ENCODE measurements at regions not wholly inside any gene's neighbourhood (a gene's known extent, or its start where the extent isn't known, plus 50 kb on each side); places are given as distances from the start of the nearest gene placed in this dataset.

DNA sequence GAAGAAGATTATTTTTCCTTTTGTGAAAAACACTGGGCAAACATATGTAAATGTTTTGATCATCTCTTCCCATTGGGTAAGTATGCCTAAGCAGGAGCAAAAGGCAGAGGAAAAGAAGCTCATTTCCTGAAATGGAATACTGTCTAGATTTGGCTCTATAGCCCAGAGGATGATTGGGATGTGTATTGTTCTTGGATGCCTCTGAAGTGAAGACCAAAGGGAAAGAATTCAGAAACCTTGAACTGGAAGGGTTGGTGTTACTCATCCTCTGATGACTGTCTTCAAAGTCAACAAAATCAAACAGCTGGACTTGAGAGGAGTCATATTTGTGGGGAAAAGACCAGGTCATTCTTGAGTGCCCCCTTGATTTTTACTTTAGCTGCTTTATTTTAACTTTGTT lies 112.6 kb upstream of the NT5C1B start:
- intact Hi-C loops (cut with DNase I) = no loop called here
- DNase-seq = no peak
- TF ChIP-seq CTCF (IDR thresholded peaks at IDR 0.05) = no peak
- Histone ChIP-seq H3K4me3 (no peak overlapping the region), H3K27me3 (no peaks in the 10 kb centered on the region), H3K4me1 (no peaks in the 10 kb centered on the region), H3K36me3 (no peaks in the 10 kb centered on the region), H3K9me3 (peaks cover 0 to 3% of the 10 kb centered on the region in 2 donors), H3K27ac (no peak overlapping the region)
- ATAC-seq = no peak

DNA sequence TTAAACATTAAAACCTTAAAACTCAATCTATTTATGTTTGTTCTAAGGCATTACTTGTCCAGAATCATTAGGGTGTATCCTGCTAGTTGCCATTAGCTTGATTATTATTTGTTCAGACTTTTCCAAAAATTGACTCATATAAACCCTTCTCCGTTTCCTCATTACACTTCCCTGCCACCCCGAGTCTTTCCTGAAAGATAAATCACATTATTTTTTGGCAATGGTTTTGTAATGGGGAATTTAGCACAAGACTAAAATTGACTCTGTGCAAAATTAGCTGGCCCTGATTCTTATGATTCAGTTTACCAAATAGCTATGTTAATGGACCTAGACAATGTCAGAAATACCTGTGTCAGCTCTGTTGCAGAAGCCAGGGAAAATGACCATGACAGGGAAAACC lies 112.2 kb upstream of the NT5C1B start:
- TF ChIP-seq CTCF (IDR thresholded peaks at IDR 0.05) = no peak
- ATAC-seq = no peak
- peaks cover 0 to 3% of the 10 kb centered on the region in 2 donors for H3K9me3 ChIP-seq
- no peaks in the 10 kb centered on the region for H3K4me1 ChIP-seq
- DNase-seq = no peak
- intact Hi-C loops (cut with DNase I) = no loop called here
- no peak overlapping the region for H3K4me3 ChIP-seq
- H3K27ac ChIP-seq = no peak overlapping the region
- H3K27me3 ChIP-seq = no peaks in the 10 kb centered on the region
- no peaks in the 10 kb centered on the region for H3K36me3 ChIP-seq

- H3K36me3 ChIP-seq = no peaks in the 10 kb centered on the region
- no peaks in the 10 kb centered on the region for H3K4me1 ChIP-seq
- no peak for DNase-seq
- H3K9me3 ChIP-seq = no peaks in the 10 kb centered on the region
- TF ChIP-seq CTCF (IDR thresholded peaks at IDR 0.05) = no peak
- no peak overlapping the region for H3K4me3 ChIP-seq
- no peak overlapping the region for H3K27ac ChIP-seq
- no peaks in the 10 kb centered on the region for H3K27me3 ChIP-seq
- intact Hi-C loops (cut with DNase I) = no loop called here
- no peak for ATAC-seq
Observed at GRCh38 chr2:18690342-18690741, 101.0 kb upstream of the NT5C1B start.

- Histone ChIP-seq H3K9me3 (no peaks in the 10 kb centered on the region), H3K4me1 (no peaks in the 10 kb centered on the region), H3K4me3 (no peak overlapping the region), H3K36me3 (no peaks in the 10 kb centered on the region), H3K27me3 (no peaks in the 10 kb centered on the region), H3K27ac (no peak overlapping the region)
- DNase-seq (peak in 1 of 4 donors; percentile 21), ATAC-seq (no peak)
- intact Hi-C loops (cut with DNase I) = no loop called here
- no peak for TF ChIP-seq CTCF (IDR thresholded peaks at IDR 0.05)
Observed at GRCh38 chr2:18684206-18685038, 95.1 kb upstream of the NT5C1B start.

GRCh38 chr2:18682681-18683080 lies 93.3 kb upstream of the NT5C1B start:
- Histone ChIP-seq H3K36me3 (no peaks in the 10 kb centered on the region), H3K4me3 (no peak overlapping the region), H3K4me1 (no peaks in the 10 kb centered on the region), H3K9me3 (no peaks in the 10 kb centered on the region), H3K27me3 (no peaks in the 10 kb centered on the region), H3K27ac (no peak overlapping the region)
- ATAC-seq = no peak
- DNase-seq = no peak
- TF ChIP-seq CTCF (IDR thresholded peaks at IDR 0.05) = no peak
- intact Hi-C loops (cut with DNase I) = no loop called here
